ENCODE measurements at regions not wholly inside any gene's neighbourhood (a gene's known extent, or its start where the extent isn't known, plus 50 kb on each side); places are given as distances from the start of the nearest gene placed in this dataset.

DNA sequence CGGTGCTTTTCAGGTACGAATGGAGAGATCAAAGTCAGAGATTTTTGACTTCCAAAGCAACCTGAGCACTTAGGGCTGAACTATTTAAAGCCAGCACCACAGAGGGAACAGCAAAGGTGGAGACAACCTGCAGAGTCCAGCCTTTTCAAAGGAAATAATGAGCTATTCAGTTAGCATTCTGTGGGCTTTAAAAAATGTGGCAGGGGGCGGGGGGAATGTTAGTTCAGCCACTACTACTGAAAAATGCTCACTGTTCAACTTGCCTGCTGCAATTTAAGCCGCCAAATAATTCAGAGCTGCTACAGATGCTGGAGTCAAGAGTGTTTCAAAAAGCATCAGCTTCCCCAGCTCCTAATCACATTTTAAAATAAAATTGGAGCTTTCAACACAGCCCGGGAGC is 473.3 kb upstream of the PLXNA2 start:
- WGBS, result 68% methylated on average over 4 of the region's 5 CpGs
- H2BK120ac ChIP-seq (ENCODE audit: low read depth, low read length), result no peak overlapping the region
- no peak overlapping the region for H3K4ac ChIP-seq (ENCODE audit: low read depth in 1 of 2, low read length in 2 of 2)
- H2AFZ ChIP-seq (ENCODE audit: low read depth, low read length), result no peak overlapping the region
- H3K14ac ChIP-seq (ENCODE audit: low read length in 2 of 2), result no peak overlapping the region
- no peaks in the 10 kb centered on the region for H3K4me1 ChIP-seq (ENCODE audit: control insufficient read depth, insufficient read depth, low read depth, low read length)
- H3K9me3 ChIP-seq (ENCODE audit: control insufficient read depth, low read length), result peaks cover 12% of the 10 kb centered on the region
- no peak overlapping the region for H2BK15ac ChIP-seq (ENCODE audit: low read depth, poor library complexity, severe bottlenecking)
- H2BK5ac ChIP-seq (ENCODE audit: low read depth, low read length, poor library complexity, severe bottlenecking), result no peak overlapping the region
- no peak for DNase-seq
- no peak overlapping the region for H3K23ac ChIP-seq (ENCODE audit: low read length in 2 of 2)
- no peak overlapping the region for H3K4me2 ChIP-seq (ENCODE audit: low read length, poor library complexity, severe bottlenecking)
- no peak overlapping the region for H4K91ac ChIP-seq (ENCODE audit: low read length)
- no peak overlapping the region for H2BK12ac ChIP-seq (ENCODE audit: low read length in 2 of 2)
- no peak overlapping the region for H2AK5ac ChIP-seq (ENCODE audit: low read length, severe bottlenecking)
- H3K36me3 ChIP-seq (ENCODE audit: control insufficient read depth in 1 of 2, insufficient read depth in 2 of 2, low read depth in 1 of 2, low read length in 2 of 2), result no peaks in the 10 kb centered on the region
- no peak overlapping the region for H3K9ac ChIP-seq (ENCODE audit: low read length)
- no peak overlapping the region for H3K18ac ChIP-seq (ENCODE audit: low read depth in 1 of 2, low read length in 2 of 2)
- no peak overlapping the region for H3K27ac ChIP-seq (ENCODE audit: low read length, poor library complexity, severe bottlenecking)
- no peak overlapping the region for H4K8ac ChIP-seq (ENCODE audit: low read length)
- no peak overlapping the region for H3K4me3 ChIP-seq (ENCODE audit: insufficient read depth in 1 of 2, low read depth in 1 of 2, low read length in 2 of 2)
- H3K79me1 ChIP-seq (replicated peaks; ENCODE audit: low read length, poor library complexity, severe bottlenecking), result no peaks in the 10 kb centered on the region
- H3K27me3 ChIP-seq (ENCODE audit: control insufficient read depth in 1 of 2, insufficient read depth in 1 of 2, low read length in 2 of 2), result no peaks in the 10 kb centered on the region

DNA sequence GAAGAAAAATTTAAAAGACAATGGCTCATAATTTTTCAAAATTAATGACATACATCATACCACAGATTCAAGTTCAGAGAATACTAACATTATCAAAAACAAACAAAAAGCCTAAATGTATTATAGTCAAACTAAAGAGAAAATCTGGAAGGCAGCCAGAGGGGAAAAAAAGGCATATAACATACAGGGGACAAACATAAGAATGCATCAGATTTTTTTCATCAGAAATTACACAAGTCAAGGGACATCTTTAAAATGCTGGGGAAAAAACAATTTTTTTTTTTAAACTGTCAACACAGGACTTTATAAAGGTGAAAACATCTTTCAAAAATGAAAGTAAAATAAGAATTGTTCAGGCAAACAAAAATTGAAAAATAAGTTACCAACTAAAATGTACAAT is 478.4 kb upstream of the PLXNA2 start:
- Histone ChIP-seq H2AK5ac (ENCODE audit: low read length, severe bottlenecking) (no peak overlapping the region), H2BK5ac (ENCODE audit: low read depth, low read length, poor library complexity, severe bottlenecking) (no peak overlapping the region), H3K18ac (ENCODE audit: low read depth in 1 of 2, low read length in 2 of 2) (no peak overlapping the region), H3K4me2 (ENCODE audit: low read length, poor library complexity, severe bottlenecking) (no peak overlapping the region), H3K9me3 (ENCODE audit: control insufficient read depth, low read length) (peaks cover 31% of the 10 kb centered on the region), H2BK12ac (ENCODE audit: low read length in 2 of 2) (no peak overlapping the region), H3K27ac (ENCODE audit: low read length, poor library complexity, severe bottlenecking) (no peak overlapping the region), H3K14ac (ENCODE audit: low read length in 2 of 2) (no peak overlapping the region), H3K79me1 (replicated peaks; ENCODE audit: low read length, poor library complexity, severe bottlenecking) (no peaks in the 10 kb centered on the region), H3K36me3 (ENCODE audit: control insufficient read depth in 1 of 2, insufficient read depth in 2 of 2, low read depth in 1 of 2, low read length in 2 of 2) (no peaks in the 10 kb centered on the region), H2BK15ac (ENCODE audit: low read depth, poor library complexity, severe bottlenecking) (no peak overlapping the region), H3K23ac (ENCODE audit: low read length in 2 of 2) (no peak overlapping the region), H2AFZ (ENCODE audit: low read depth, low read length) (no peak overlapping the region), H3K4me3 (ENCODE audit: insufficient read depth in 1 of 2, low read depth in 1 of 2, low read length in 2 of 2) (no peak overlapping the region), H3K27me3 (ENCODE audit: control insufficient read depth in 1 of 2, insufficient read depth in 1 of 2, low read length in 2 of 2) (no peaks in the 10 kb centered on the region), H3K4ac (ENCODE audit: low read depth in 1 of 2, low read length in 2 of 2) (no peak overlapping the region), H2BK120ac (ENCODE audit: low read depth, low read length) (no peak overlapping the region), H4K91ac (ENCODE audit: low read length) (no peak overlapping the region), H4K8ac (ENCODE audit: low read length) (no peak overlapping the region), H3K9ac (ENCODE audit: low read length) (no peak overlapping the region), H3K4me1 (ENCODE audit: control insufficient read depth, insufficient read depth, low read depth, low read length) (no peaks in the 10 kb centered on the region)
- no peak for DNase-seq

DNA sequence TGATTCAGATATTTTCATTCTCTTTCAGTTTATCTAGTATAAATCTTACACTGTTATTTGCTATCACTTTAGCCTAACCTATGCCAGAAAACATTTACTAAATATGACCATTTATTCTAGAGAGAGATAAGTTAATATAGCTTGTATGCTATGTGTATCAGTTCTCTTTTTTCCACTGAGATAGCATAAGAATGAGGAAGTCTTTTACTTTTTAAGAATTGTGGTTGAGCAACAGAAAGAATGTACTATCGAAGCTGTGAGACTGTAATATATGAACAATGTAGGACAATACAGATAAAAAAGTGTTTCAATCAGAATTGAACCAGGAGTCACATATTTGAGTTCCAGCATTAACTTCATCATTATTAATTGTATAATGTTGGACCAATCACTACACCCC is 479.9 kb upstream of the PLXNA2 start:
- Histone ChIP-seq H3K4me2 (ENCODE audit: low read length, poor library complexity, severe bottlenecking) (no peak overlapping the region), H3K36me3 (ENCODE audit: control insufficient read depth in 1 of 2, insufficient read depth in 2 of 2, low read depth in 1 of 2, low read length in 2 of 2) (no peaks in the 10 kb centered on the region), H3K18ac (ENCODE audit: low read depth in 1 of 2, low read length in 2 of 2) (no peak overlapping the region), H2BK120ac (ENCODE audit: low read depth, low read length) (no peak overlapping the region), H3K23ac (ENCODE audit: low read length in 2 of 2) (no peak overlapping the region), H2AK5ac (ENCODE audit: low read length, severe bottlenecking) (no peak overlapping the region), H3K79me1 (replicated peaks; ENCODE audit: low read length, poor library complexity, severe bottlenecking) (no peaks in the 10 kb centered on the region), H4K8ac (ENCODE audit: low read length) (no peak overlapping the region), H2BK15ac (ENCODE audit: low read depth, poor library complexity, severe bottlenecking) (no peak overlapping the region), H3K9me3 (ENCODE audit: control insufficient read depth, low read length) (peaks cover 31% of the 10 kb centered on the region), H3K4me1 (ENCODE audit: control insufficient read depth, insufficient read depth, low read depth, low read length) (no peaks in the 10 kb centered on the region), H3K14ac (ENCODE audit: low read length in 2 of 2) (no peak overlapping the region), H3K27ac (ENCODE audit: low read length, poor library complexity, severe bottlenecking) (no peak overlapping the region), H2AFZ (ENCODE audit: low read depth, low read length) (no peak overlapping the region), H2BK12ac (ENCODE audit: low read length in 2 of 2) (no peak overlapping the region), H4K91ac (ENCODE audit: low read length) (no peak overlapping the region), H3K27me3 (ENCODE audit: control insufficient read depth in 1 of 2, insufficient read depth in 1 of 2, low read length in 2 of 2) (no peaks in the 10 kb centered on the region), H2BK5ac (ENCODE audit: low read depth, low read length, poor library complexity, severe bottlenecking) (no peak overlapping the region), H3K4ac (ENCODE audit: low read depth in 1 of 2, low read length in 2 of 2) (no peak overlapping the region), H3K4me3 (ENCODE audit: insufficient read depth in 1 of 2, low read depth in 1 of 2, low read length in 2 of 2) (no peak overlapping the region), H3K9ac (ENCODE audit: low read length) (no peak overlapping the region)
- DNase-seq, result no peak
- WGBS, result 86% methylated on average over 1 of the region's 1 CpG

DNA sequence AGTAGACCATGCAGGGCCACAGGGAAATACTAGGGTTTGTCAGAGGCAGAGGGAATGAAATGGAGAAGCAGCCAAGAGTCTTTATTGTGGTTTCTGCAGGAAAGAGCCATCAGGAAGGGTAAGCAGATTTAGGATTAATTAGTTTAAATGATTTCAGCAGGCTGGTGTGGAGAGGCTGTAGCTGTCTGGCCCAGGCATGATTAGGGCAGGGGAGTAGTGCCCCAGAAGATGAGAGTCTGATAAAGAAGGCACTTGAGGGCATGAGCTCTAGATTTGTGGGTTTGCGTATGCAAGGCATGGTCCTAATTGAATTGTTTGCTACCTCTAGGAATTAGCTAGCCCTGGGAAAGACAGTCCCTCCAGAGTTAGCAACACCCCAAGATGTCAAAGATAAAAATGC is 484.6 kb upstream of the PLXNA2 start:
- H2BK12ac ChIP-seq (ENCODE audit: low read length in 2 of 2), result no peak overlapping the region
- no CpG with 5 or more reads among the region's 1 CpG for WGBS

More for the DNA sequence above, 484.6 kb upstream of the PLXNA2 start:
- no peak overlapping the region for H3K14ac ChIP-seq (ENCODE audit: low read length in 2 of 2)
- no peak overlapping the region for H3K23ac ChIP-seq (ENCODE audit: low read length in 2 of 2)
- no peak overlapping the region for H3K4me3 ChIP-seq (ENCODE audit: insufficient read depth in 1 of 2, low read depth in 1 of 2, low read length in 2 of 2)
- H3K4me1 ChIP-seq (ENCODE audit: control insufficient read depth, insufficient read depth, low read depth, low read length), result no peaks in the 10 kb centered on the region
- H2BK5ac ChIP-seq (ENCODE audit: low read depth, low read length, poor library complexity, severe bottlenecking), result no peak overlapping the region
- no peak overlapping the region for H4K91ac ChIP-seq (ENCODE audit: low read length)
- no peak overlapping the region for H2BK120ac ChIP-seq (ENCODE audit: low read depth, low read length)
- H3K79me1 ChIP-seq (replicated peaks; ENCODE audit: low read length, poor library complexity, severe bottlenecking), result no peaks in the 10 kb centered on the region
- no peak overlapping the region for H3K18ac ChIP-seq (ENCODE audit: low read depth in 1 of 2, low read length in 2 of 2)
- no peak overlapping the region for H2AK5ac ChIP-seq (ENCODE audit: low read length, severe bottlenecking)
- peaks cover 7% of the 10 kb centered on the region for H3K9me3 ChIP-seq (ENCODE audit: control insufficient read depth, low read length)
- H3K9ac ChIP-seq (ENCODE audit: low read length), result no peak overlapping the region
- DNase-seq, result no peak
- H3K4me2 ChIP-seq (ENCODE audit: low read length, poor library complexity, severe bottlenecking), result no peak overlapping the region
- no peak overlapping the region for H3K27ac ChIP-seq (ENCODE audit: low read length, poor library complexity, severe bottlenecking)
- H2BK15ac ChIP-seq (ENCODE audit: low read depth, poor library complexity, severe bottlenecking), result no peak overlapping the region
- no peaks in the 10 kb centered on the region for H3K27me3 ChIP-seq (ENCODE audit: control insufficient read depth in 1 of 2, insufficient read depth in 1 of 2, low read length in 2 of 2)
- no peak overlapping the region for H2AFZ ChIP-seq (ENCODE audit: low read depth, low read length)
- no peaks in the 10 kb centered on the region for H3K36me3 ChIP-seq (ENCODE audit: control insufficient read depth in 1 of 2, insufficient read depth in 2 of 2, low read depth in 1 of 2, low read length in 2 of 2)
- H3K4ac ChIP-seq (ENCODE audit: low read depth in 1 of 2, low read length in 2 of 2), result no peak overlapping the region
- no peak overlapping the region for H4K8ac ChIP-seq (ENCODE audit: low read length)

Data from mesenchymal stem cell (in vitro differentiated cells and primary cell).